Colonic mucosa (tissue), 4 donors: ENCODE measurements at regions not wholly inside any gene's neighbourhood (a gene's known extent, or its start where the extent isn't known, plus 50 kb on each side); places are given as distances from the start of the nearest gene placed in this dataset.

Source experiments
- DNase-seq: peaks from one replicate; pipeline ENCODE4 v3.0.0-alpha.2; 2020
- H3K27ac ChIP-seq: fragments of 200-600 bp; one replicate; pipeline ENCODE4 v1.8.0; 2021
- H3K27me3 ChIP-seq: fragments of 200-600 bp; one replicate; pipeline ENCODE4 v1.8.0; 2021
- H3K36me3 ChIP-seq: fragments of 200-600 bp; one replicate; pipeline ENCODE4 v1.8.0; 2021
- H3K4me1 ChIP-seq: fragments of 200-600 bp; one replicate; pipeline ENCODE4 v1.8.0; 2021; ENCODE audit warnings: mild to moderate bottlenecking
- H3K4me3 ChIP-seq: fragments of 200-600 bp; one replicate; pipeline ENCODE4 v1.8.0; 2021
- H3K9ac ChIP-seq, 2 donors: one replicate each; pipeline ENCODE4 v1.7.0; 2013; ENCODE audit warnings: control low read depth in 2 of 2, low read depth in 2 of 2, low read length in 2 of 2
- H3K9me3 ChIP-seq: fragments of 200-600 bp; one replicate; pipeline ENCODE4 v1.8.0; 2021
- intact Hi-C: fragments of 100-400 bp; cut with DNase I; formaldehyde crosslinking; loops from one replicate; pipeline ENCODE4 v1.14.1; 2022
- TF ChIP-seq, protein P1 (sequence below): fragments of 200-600 bp; IDR thresholded peaks from one replicate; pipeline ENCODE4 v1.8.0; 2022; ENCODE audit warnings: antibody characterized with exemption, mild to moderate bottlenecking
- donor health status: healthy.
- donor health status: DM: no; HTN: no; CAD: no.
- donor health status: DM: no; HTN: no; CAD: no.

GRCh38 chr22:47309946-47310345 is 547.5 kb downstream of the TBC1D22A start:
- no peak overlapping the region for H3K4me3 ChIP-seq
- H3K27me3 ChIP-seq: no peaks in the 10 kb centered on the region
- intact Hi-C loops: no loop called here
- H3K9me3 ChIP-seq: no peaks in the 10 kb centered on the region
- H3K9ac ChIP-seq: no peak overlapping the region
- no peak for DNase-seq
- TF ChIP-seq, protein P1, sequence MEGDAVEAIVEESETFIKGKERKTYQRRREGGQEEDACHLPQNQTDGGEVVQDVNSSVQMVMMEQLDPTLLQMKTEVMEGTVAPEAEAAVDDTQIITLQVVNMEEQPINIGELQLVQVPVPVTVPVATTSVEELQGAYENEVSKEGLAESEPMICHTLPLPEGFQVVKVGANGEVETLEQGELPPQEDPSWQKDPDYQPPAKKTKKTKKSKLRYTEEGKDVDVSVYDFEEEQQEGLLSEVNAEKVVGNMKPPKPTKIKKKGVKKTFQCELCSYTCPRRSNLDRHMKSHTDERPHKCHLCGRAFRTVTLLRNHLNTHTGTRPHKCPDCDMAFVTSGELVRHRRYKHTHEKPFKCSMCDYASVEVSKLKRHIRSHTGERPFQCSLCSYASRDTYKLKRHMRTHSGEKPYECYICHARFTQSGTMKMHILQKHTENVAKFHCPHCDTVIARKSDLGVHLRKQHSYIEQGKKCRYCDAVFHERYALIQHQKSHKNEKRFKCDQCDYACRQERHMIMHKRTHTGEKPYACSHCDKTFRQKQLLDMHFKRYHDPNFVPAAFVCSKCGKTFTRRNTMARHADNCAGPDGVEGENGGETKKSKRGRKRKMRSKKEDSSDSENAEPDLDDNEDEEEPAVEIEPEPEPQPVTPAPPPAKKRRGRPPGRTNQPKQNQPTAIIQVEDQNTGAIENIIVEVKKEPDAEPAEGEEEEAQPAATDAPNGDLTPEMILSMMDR: no peak
- no peak overlapping the region for H3K27ac ChIP-seq
- no peaks in the 10 kb centered on the region for H3K4me1 ChIP-seq
- H3K36me3 ChIP-seq: no peaks in the 10 kb centered on the region

GRCh38 chr22:47309476-47309875 is 547.0 kb downstream of the TBC1D22A start:
- TF ChIP-seq, protein P1: no peak
- Histone ChIP-seq H3K36me3 (no peaks in the 10 kb centered on the region), H3K4me1 (no peaks in the 10 kb centered on the region)

DNA sequence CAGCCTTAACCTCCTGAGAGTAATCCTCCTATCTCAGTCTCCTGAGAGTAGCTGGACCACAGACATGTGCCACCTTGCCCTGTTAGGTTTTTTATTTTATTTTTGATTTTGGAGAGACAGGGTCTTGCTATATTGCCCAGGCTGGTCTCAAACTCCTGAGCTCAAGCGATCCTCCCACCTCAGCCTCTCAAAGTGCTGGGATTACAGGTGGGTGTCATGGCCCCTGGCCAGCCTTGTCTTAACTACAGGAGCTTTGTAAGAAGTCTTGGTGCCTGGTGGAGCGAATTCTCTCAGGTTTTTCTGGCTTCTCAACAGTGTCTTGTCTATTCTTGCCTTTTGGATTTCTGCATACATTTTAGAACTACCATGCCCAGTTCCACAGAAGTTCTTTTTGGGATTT is 546.4 kb downstream of the TBC1D22A start:
- H3K9ac ChIP-seq: no peak overlapping the region
- H3K27me3 ChIP-seq: no peaks in the 10 kb centered on the region
- TF ChIP-seq, protein P1: no peak
- no peaks in the 10 kb centered on the region for H3K36me3 ChIP-seq
- H3K9me3 ChIP-seq: no peaks in the 10 kb centered on the region
- no peak for DNase-seq
- H3K27ac ChIP-seq: no peak overlapping the region
- no peak overlapping the region for H3K4me3 ChIP-seq
- H3K4me1 ChIP-seq: no peaks in the 10 kb centered on the region
- intact Hi-C loops: no loop called here

More at GRCh38 chr22:47309476-47309875, 547.0 kb downstream of the TBC1D22A start:
- intact Hi-C loops: no loop called here
- Histone ChIP-seq H3K4me3 (no peak overlapping the region), H3K27ac (no peak overlapping the region), H3K9me3 (no peaks in the 10 kb centered on the region), H3K9ac (no peak overlapping the region), H3K27me3 (no peaks in the 10 kb centered on the region)
- DNase-seq: no peak

DNA sequence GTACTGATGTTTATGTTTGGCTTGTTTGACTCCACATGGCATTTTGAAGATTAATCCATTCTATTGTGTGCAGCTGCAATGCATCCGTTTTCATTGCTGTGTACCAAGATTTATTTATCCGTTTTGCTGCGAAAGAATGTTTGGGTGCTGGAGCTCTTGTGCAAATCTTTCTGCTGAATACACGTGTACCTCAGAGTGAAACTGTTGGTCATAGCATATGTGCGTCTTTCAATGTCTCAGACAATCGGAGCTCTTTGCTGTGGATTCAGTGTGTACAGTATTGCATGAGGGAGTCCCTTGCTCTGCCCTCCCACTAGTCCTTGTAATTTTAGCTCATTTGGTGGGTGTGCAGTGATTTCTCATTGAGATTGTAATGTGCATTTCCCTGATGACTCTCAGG is 545.4 kb downstream of the TBC1D22A start:
- DNase-seq: no peak
- H3K4me3 ChIP-seq: no peak overlapping the region
- TF ChIP-seq, protein P1: no peak
- H3K27me3 ChIP-seq: no peaks in the 10 kb centered on the region
- H3K27ac ChIP-seq: no peak overlapping the region
- H3K4me1 ChIP-seq: no peaks in the 10 kb centered on the region
- H3K9me3 ChIP-seq: no peaks in the 10 kb centered on the region
- intact Hi-C loops: no loop called here
- H3K9ac ChIP-seq: no peak overlapping the region
- H3K36me3 ChIP-seq: no peaks in the 10 kb centered on the region

DNA sequence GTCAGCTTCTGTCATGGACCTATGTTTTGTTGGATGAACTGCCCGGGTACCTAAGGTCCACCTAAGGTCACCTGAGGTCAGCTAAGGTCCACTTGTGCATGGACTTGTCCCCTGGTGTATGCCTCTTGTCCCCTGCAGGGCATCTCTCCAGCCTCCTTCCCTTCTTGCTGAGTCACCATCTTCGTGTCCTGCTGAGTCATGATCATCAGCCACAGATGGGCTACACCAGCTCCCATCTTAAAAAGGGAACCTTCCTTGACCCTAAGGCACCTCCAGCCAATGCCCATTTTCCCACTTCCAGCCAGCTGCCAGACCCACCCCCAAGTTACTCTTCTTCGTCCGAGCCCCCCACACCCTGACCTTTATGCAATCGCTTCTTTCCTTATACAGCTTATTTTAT is 544.9 kb downstream of the TBC1D22A start:
- Histone ChIP-seq H3K27me3 (no peaks in the 10 kb centered on the region), H3K4me1 (no peaks in the 10 kb centered on the region), H3K4me3 (no peak overlapping the region), H3K36me3 (no peaks in the 10 kb centered on the region), H3K9me3 (no peaks in the 10 kb centered on the region), H3K27ac (no peak overlapping the region), H3K9ac (no peak overlapping the region)
- DNase-seq: no peak
- intact Hi-C loops: no loop called here
- TF ChIP-seq, protein P1: no peak

GRCh38 chr22:47304854-47305253 is 542.4 kb downstream of the TBC1D22A start:
- no peaks in the 10 kb centered on the region for H3K27me3 ChIP-seq
- TF ChIP-seq, protein P1: no peak
- no peaks in the 10 kb centered on the region for H3K4me1 ChIP-seq
- intact Hi-C loops: no loop called here
- H3K9me3 ChIP-seq: no peaks in the 10 kb centered on the region
- no peak for DNase-seq
- H3K9ac ChIP-seq: no peak overlapping the region
- no peaks in the 10 kb centered on the region for H3K36me3 ChIP-seq
- no peak overlapping the region for H3K4me3 ChIP-seq
- H3K27ac ChIP-seq: no peak overlapping the region
